Kidney (tissue), 13 donors: ENCODE measurements at regions not wholly inside any gene's neighbourhood (a gene's known extent, or its start where the extent isn't known, plus 50 kb on each side); places are given as distances from the start of the nearest gene placed in this dataset.
"Not testable (repeated sequence)": the region's sequence is repeated elsewhere in the genome, so short reads cannot be mapped to it uniquely, and the experiment has no call there.

ENCODE experiments used
- DNase-seq, 5 donors: peaks; one replicate each; pipeline ENCODE4 v3.0.0-alpha.2; 2013 to 2020
- FAIRE-seq: peaks from 2 replicates; lab custom pipeline; 2012; peaks lifted over from hg19 to GRCh38; lab: Jason Lieb, UNC
- H3K27ac ChIP-seq, 2 donors: one replicate each; pipeline ENCODE4 v1.7.0; 2013; ENCODE audit warnings: low read depth in 2 of 2, low read length in 2 of 2, inconsistent platforms in 1 of 2
- H3K27me3 ChIP-seq: one replicate; pipeline ENCODE4 v1.7.1; 2013; ENCODE audit warnings: low read length, inconsistent platforms; ENCODE audit not compliant: control insufficient read depth, insufficient read depth
- H3K36me3 ChIP-seq, 3 donors: one replicate each; pipeline versions ENCODE4 v1.7.0 to v1.7.1; 2013; ENCODE audit warnings: low read length in 3 of 3, control low read depth in 1 of 3, inconsistent platforms in 1 of 3; ENCODE audit not compliant: insufficient read depth in 3 of 3, control insufficient read depth in 2 of 3
- H3K4me1 ChIP-seq, 3 donors: one replicate each; pipeline versions ENCODE4 v1.7.0 to v1.7.1; 2013; ENCODE audit warnings: low read length in 3 of 3, inconsistent platforms in 1 of 3, low read depth in 1 of 3; ENCODE audit not compliant: control insufficient read depth in 2 of 3, insufficient read depth in 2 of 3
- H3K4me3 ChIP-seq, 3 donors: one replicate each; pipeline versions ENCODE4 v1.7.0 to v1.8.1; 2013; ENCODE audit warnings: low read length in 3 of 3, control low read depth in 1 of 3, inconsistent platforms in 1 of 3
- H3K9ac ChIP-seq, 3 donors: one replicate each; pipeline versions ENCODE4 v1.7.0 to v1.7.1; 2013; ENCODE audit warnings: low read length in 3 of 3, control low read depth in 1 of 3, inconsistent platforms in 1 of 3
- H3K9me3 ChIP-seq, 3 donors: one replicate each; pipeline versions ENCODE4 v1.7.0 to v1.7.1; 2013; ENCODE audit warnings: low read length in 3 of 3, control low read depth in 1 of 3, inconsistent platforms in 1 of 3; ENCODE audit not compliant: control insufficient read depth in 2 of 3, insufficient read depth in 1 of 3
- CTCF ChIP-seq: IDR thresholded peaks from 3 replicates; pipeline ENCODE4 v1.5.1; 2012; ENCODE audit warnings: mild to moderate bottlenecking, moderate library complexity, borderline replicate concordance; ENCODE audit not compliant: insufficient read depth; ENCODE audit errors: extremely low read depth
- intact Hi-C: fragments of 100-400 bp; cut with DNase I; formaldehyde crosslinking; loops from one replicate; pipeline ENCODE4 v1.11.1; 2022
- donor health status: control.
- donor health status: control.
- donor health status: control.
- donor health status: control.
- donor health status: control.
- donor health status: DM: yes; HTN: yes; CAD: no.
- donor health status: Normal renal cell carcinoma (clear cell type).

- no peak for FAIRE-seq
- no peaks in the 10 kb centered on the region for H3K36me3 ChIP-seq
- TF ChIP-seq CTCF = no peak
- H3K4me1 ChIP-seq = no peaks in the 10 kb centered on the region
- intact Hi-C loops = no loop called here
- no peak for DNase-seq
- H3K27ac ChIP-seq = no peak overlapping the region
- H3K4me3 ChIP-seq = no peak overlapping the region
- no peak overlapping the region for H3K9ac ChIP-seq
- no peaks in the 10 kb centered on the region for H3K27me3 ChIP-seq
- H3K9me3 ChIP-seq = no peaks in the 10 kb centered on the region
Measured at GRCh38 chr5:63201738-63202137, 623.1 kb downstream of the LRRC70 start.

GRCh38 chr5:63194126-63194525 is 615.5 kb downstream of the LRRC70 start:
- Histone ChIP-seq H3K4me3 (no peak overlapping the region), H3K36me3 (no peaks in the 10 kb centered on the region), H3K4me1 (no peaks in the 10 kb centered on the region), H3K9ac (no peak overlapping the region), H3K27ac (no peak overlapping the region), H3K27me3 (no peaks in the 10 kb centered on the region), H3K9me3 (no peaks in the 10 kb centered on the region)
- intact Hi-C loops = no loop called here
- FAIRE-seq (no peak), DNase-seq (no peak)
- no peak for TF ChIP-seq CTCF

- DNase-seq, H3K27me3 ChIP-seq, H3K4me3 ChIP-seq, H3K27ac ChIP-seq, intact Hi-C loops, H3K36me3 ChIP-seq, H3K9me3 ChIP-seq, FAIRE-seq, H3K4me1 ChIP-seq, H3K9ac ChIP-seq: not testable (repeated sequence)
Measured at GRCh38 chr5:63180190-63180589, 601.6 kb downstream of the LRRC70 start.

GRCh38 chr5:63175850-63176249 is 597.2 kb downstream of the LRRC70 start:
- no peaks in the 10 kb centered on the region for H3K9me3 ChIP-seq
- H3K27ac ChIP-seq = no peak overlapping the region
- DNase-seq (peak in 1 of 5 donors; percentile 51), FAIRE-seq (no peak)
- intact Hi-C loops = no loop called here
- no peaks in the 10 kb centered on the region for H3K36me3 ChIP-seq
- H3K4me1 ChIP-seq = no peaks in the 10 kb centered on the region
- no peak overlapping the region for H3K9ac ChIP-seq
- no peaks in the 10 kb centered on the region for H3K27me3 ChIP-seq
- TF ChIP-seq CTCF = no peak
- no peak overlapping the region for H3K4me3 ChIP-seq
